Fibroblast of lung (primary cell): ENCODE measurements at regions not wholly inside any gene's neighbourhood (a gene's known extent, or its start where the extent isn't known, plus 50 kb on each side); places are given as distances from the start of the nearest gene placed in this dataset.

Source experiments
- EZH2 ChIP-seq: IDR thresholded peaks from 2 replicates; pipeline ENCODE4 v1.5.1; 2012; ENCODE audit warnings: low read length, control low read depth, mild to moderate bottlenecking; ENCODE audit errors: missing control alignments
- TF ChIP-seq, protein P1 (sequence below), 2 donors: IDR thresholded peaks in 1 of 2; conservative IDR thresholded peaks in 1 of 2; 1 replicate in 1 of 2; 2 replicates in 1 of 2; pipeline ENCODE4 v1.5.1; 2011 to 2012; ENCODE audit warnings: low read length in 2 of 2, control low read depth in 1 of 2, inconsistent platforms in 1 of 2, low read depth in 1 of 2, mild to moderate bottlenecking in 1 of 2

DNA sequence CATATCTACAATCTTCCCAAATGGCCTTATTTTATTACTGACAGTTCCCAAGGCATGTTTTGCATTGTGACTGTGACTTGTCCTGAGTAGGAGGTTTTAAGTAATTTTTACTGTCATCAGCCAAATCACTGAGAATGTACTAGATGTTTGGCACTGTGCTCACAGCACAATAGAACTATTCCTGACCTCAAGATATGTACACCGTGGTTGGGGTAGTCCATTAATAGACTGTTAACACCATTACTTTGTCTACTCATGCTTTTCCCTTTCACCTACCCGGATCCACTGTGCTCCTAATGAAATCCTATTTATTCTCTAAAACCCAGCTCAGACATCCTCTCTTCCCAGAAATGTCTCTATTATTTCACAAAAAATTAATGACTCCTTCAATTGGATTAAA lies 168.7 kb upstream of the TENM4 start:
- TF ChIP-seq, protein P1, sequence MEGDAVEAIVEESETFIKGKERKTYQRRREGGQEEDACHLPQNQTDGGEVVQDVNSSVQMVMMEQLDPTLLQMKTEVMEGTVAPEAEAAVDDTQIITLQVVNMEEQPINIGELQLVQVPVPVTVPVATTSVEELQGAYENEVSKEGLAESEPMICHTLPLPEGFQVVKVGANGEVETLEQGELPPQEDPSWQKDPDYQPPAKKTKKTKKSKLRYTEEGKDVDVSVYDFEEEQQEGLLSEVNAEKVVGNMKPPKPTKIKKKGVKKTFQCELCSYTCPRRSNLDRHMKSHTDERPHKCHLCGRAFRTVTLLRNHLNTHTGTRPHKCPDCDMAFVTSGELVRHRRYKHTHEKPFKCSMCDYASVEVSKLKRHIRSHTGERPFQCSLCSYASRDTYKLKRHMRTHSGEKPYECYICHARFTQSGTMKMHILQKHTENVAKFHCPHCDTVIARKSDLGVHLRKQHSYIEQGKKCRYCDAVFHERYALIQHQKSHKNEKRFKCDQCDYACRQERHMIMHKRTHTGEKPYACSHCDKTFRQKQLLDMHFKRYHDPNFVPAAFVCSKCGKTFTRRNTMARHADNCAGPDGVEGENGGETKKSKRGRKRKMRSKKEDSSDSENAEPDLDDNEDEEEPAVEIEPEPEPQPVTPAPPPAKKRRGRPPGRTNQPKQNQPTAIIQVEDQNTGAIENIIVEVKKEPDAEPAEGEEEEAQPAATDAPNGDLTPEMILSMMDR (conservative IDR thresholded peaks at IDR 0.05 in 1 of 2, IDR thresholded peaks at IDR 0.05 in 1 of 2; ENCODE audit: low read depth in 1 of 2, low read length in 2 of 2): no peak
- TF ChIP-seq EZH2: no peak
